BE2C (cell line): ENCODE measurements at regions not wholly inside any gene's neighbourhood (a gene's known extent, or its start where the extent isn't known, plus 50 kb on each side); places are given as distances from the start of the nearest gene placed in this dataset.
A peak's percentile ranks its signal among the peaks of the same experiment; 100 is the strongest.

Experiments used
- DNase-seq: peaks from one replicate; pipeline ENCODE4 v3.0.0-alpha.2; 2020
- H3K27me3 ChIP-seq: fragments of 250-450 bp; sonication (Bioruptor Pico); 2 replicates; pipeline ENCODE4 v1.5.1; 2020; ENCODE audit warnings: mild to moderate bottlenecking
- H3K36me3 ChIP-seq: fragments of 250-450 bp; sonication (Bioruptor Pico); 2 replicates; pipeline ENCODE4 v1.5.1; 2020; ENCODE audit warnings: mild to moderate bottlenecking
- H3K4me1 ChIP-seq: fragments of 250-450 bp; sonication (Bioruptor Pico); 2 replicates; pipeline ENCODE4 v1.5.1; 2020
- H3K4me3 ChIP-seq: 2 replicates; pipeline ENCODE4 v1.5.1; 2011; ENCODE audit warnings: low read depth, low read length
- H3K9me3 ChIP-seq: fragments of 250-450 bp; sonication (Bioruptor Pico); 2 replicates; pipeline ENCODE4 v1.5.1; 2020
- TF ChIP-seq, protein P1 (sequence below): IDR thresholded peaks from 2 replicates; pipeline ENCODE4 v1.5.1; 2012; ENCODE audit warnings: mild to moderate bottlenecking, low read depth, low read length

DNA sequence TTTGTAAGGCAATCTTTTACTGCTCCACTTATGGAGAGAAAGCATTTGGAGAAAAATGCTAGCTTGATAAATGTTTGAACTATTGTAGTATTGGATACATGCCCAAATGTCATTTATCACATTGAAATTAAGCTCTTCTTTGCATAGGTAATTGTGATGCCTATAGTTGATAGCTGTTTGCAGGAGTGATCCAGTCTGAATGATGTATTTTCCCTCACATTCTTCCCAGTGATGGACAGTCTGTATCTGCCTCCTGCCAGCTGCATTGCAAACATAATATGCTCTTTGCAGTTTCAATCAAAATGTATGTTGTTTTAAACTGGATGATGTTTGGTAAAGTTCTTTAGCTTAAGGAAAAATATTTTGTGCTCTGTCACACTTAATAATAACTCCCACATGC, 89.8 kb downstream of the EDNRB start:
- TF ChIP-seq, protein P1, sequence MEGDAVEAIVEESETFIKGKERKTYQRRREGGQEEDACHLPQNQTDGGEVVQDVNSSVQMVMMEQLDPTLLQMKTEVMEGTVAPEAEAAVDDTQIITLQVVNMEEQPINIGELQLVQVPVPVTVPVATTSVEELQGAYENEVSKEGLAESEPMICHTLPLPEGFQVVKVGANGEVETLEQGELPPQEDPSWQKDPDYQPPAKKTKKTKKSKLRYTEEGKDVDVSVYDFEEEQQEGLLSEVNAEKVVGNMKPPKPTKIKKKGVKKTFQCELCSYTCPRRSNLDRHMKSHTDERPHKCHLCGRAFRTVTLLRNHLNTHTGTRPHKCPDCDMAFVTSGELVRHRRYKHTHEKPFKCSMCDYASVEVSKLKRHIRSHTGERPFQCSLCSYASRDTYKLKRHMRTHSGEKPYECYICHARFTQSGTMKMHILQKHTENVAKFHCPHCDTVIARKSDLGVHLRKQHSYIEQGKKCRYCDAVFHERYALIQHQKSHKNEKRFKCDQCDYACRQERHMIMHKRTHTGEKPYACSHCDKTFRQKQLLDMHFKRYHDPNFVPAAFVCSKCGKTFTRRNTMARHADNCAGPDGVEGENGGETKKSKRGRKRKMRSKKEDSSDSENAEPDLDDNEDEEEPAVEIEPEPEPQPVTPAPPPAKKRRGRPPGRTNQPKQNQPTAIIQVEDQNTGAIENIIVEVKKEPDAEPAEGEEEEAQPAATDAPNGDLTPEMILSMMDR: no peak
- DNase-seq: no peak
- Histone ChIP-seq H3K4me1 (no peaks in the 10 kb centered on the region), H3K4me3 (no peak overlapping the region), H3K9me3 (no peaks in the 10 kb centered on the region), H3K36me3 (no peaks in the 10 kb centered on the region), H3K27me3 (no peaks in the 10 kb centered on the region; the same call in 1 of the 2 replicates)

DNA sequence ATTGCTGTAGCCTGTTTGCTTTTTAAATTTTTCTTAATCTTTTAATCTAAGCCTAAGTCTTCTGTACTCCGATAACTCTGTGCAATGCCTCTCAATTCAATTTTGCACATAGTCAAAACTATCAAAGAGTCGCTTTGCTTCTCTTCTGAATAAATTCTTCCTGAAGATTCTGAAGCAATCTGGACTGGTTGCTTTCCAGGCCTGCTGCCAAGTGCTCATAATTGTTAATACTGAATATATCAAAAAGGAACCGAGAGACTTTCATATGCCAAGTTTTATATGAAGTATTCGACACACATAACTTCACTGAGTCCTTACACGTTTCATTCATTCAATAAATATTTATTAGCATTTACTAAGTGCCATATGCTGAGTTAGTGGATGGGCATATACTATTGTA, 91.3 kb downstream of the EDNRB start:
- TF ChIP-seq, protein P1: no peak
- Histone ChIP-seq H3K36me3 (no peaks in the 10 kb centered on the region), H3K4me1 (no peaks in the 10 kb centered on the region), H3K9me3 (no peaks in the 10 kb centered on the region), H3K4me3 (no peak overlapping the region), H3K27me3 (no peaks in the 10 kb centered on the region; the same call in 1 of the 2 replicates)
- no peak for DNase-seq

DNA sequence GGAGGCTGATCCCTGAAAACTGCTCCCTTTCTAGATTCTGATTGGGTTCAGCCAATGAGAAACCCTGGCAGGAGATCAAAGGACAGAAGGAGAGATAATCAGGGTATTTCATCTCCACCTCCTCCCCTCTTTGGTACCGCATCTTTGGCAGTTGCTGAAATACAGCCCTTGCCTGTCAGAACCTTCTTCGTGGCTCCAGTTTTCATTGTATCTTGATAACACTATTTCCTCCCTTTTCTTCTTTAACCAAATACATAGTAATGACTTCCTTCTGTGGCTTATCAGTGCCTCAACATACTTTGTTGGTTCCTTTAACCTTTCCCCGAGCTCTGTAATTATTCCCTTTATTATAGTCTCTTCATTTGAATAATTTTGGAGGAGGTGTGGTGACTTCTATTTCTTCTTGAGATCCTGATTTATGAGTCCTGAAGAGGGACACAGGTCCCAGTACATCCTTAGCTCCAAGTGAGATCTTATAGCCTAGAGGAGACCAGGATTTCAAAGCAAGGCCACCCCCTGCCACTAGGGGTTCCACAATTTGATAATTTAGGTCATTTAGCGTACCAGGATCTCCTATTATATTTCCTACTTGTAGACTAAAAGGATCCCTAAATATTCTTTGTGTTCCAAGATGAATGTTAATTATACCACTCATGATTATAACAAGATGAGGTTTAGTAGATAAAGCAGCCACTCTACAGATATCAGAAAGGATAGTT, 98.0 kb downstream of the EDNRB start:
- H3K36me3 ChIP-seq: no peaks in the 10 kb centered on the region
- TF ChIP-seq, protein P1: peak; percentile 42
- H3K27me3 ChIP-seq: no peaks in the 10 kb centered on the region; the same call in 1 of the 2 replicates
- H3K9me3 ChIP-seq: no peaks in the 10 kb centered on the region
- H3K4me1 ChIP-seq: no peaks in the 10 kb centered on the region
- H3K4me3 ChIP-seq: no peak overlapping the region
- DNase-seq: no peak

DNA sequence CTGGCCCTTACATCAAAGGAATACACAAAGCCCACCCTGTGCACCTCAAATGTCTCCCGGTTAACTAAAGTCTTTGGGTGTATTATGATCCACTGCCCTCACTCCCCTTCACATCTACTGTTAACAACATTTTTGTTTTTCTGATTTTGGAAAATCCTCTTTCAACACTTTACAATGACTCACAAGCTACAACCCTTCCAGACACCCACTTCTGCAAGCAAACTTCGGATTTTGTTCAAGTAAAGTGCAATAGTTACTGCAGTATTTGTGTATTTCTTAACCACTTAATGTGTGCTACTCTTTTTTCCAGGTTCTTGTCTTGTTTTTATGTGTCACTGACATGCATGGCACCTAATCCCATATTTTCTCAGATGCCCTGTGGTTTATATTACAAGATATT, 101.1 kb downstream of the EDNRB start:
- H3K27me3 ChIP-seq: no peaks in the 10 kb centered on the region; the same call in 1 of the 2 replicates
- no peaks in the 10 kb centered on the region for H3K4me1 ChIP-seq
- no peaks in the 10 kb centered on the region for H3K9me3 ChIP-seq
- TF ChIP-seq, protein P1: no peak
- no peak overlapping the region for H3K4me3 ChIP-seq
- DNase-seq: no peak
- no peaks in the 10 kb centered on the region for H3K36me3 ChIP-seq

DNA sequence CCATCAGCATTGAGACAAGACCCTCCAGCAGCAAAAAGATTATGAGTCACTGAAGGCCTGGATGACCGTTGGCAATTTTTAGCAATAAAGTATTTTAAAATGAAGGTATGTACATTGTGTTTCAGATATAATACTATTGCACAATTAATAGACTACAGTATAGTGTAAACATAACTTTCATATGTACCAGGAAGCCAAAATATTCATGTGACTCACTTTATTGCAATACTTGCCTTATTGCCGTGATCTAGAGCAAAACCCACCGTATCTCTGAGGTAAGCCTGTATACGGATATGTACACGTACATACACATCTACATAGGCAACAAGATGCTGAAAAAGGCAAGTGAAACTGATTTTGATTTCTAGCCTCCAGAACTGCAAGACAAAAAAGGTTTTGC, 103.3 kb downstream of the EDNRB start:
- Histone ChIP-seq H3K4me1 (no peaks in the 10 kb centered on the region), H3K9me3 (no peaks in the 10 kb centered on the region), H3K4me3 (no peak overlapping the region), H3K27me3 (no peaks in the 10 kb centered on the region; the same call in 1 of the 2 replicates), H3K36me3 (no peaks in the 10 kb centered on the region)
- TF ChIP-seq, protein P1: no peak
- DNase-seq: no peak
